ENCODE measurements at regions not wholly inside any gene's neighbourhood (a gene's known extent, or its start where the extent isn't known, plus 50 kb on each side); places are given as distances from the start of the nearest gene placed in this dataset.

GRCh38 chr1:173414136-173414535 is 63.0 kb upstream of the PRDX6 start:
- ATAC-seq = peak; percentile 37
- H3K9me3 Mint-ChIP-seq = no peaks in the 10 kb centered on the region
- Histone ChIP-seq H3K9me3 (ENCODE audit: control insufficient read depth in 2 of 3, low read length in 3 of 3) (no peaks in the 10 kb centered on the region), H3K4me3 (ENCODE audit: low read length) (no peak overlapping the region), H3K4me1 (ENCODE audit: control insufficient read depth in 2 of 2, insufficient read depth in 2 of 2, low read length in 2 of 2) (peaks cover 0 to 8% of the 10 kb centered on the region in 2 donors), H3K36me3 (ENCODE audit: control insufficient read depth in 2 of 3, insufficient read depth in 3 of 3, low read length in 3 of 3) (peaks cover 0 to 15% (median 0%) of the 10 kb centered on the region in 3 experiments), H3K27me3 (ENCODE audit: control insufficient read depth in 2 of 2, insufficient read depth in 2 of 2, low read length in 2 of 2) (no peaks in the 10 kb centered on the region), H3K27ac (ENCODE audit: low read depth, low read length) (no peak overlapping the region)
- ChIA-PET CTCF (no interaction called here), POLR2A (no interaction called here)
- peaks cover 0 to 20% (median 18%) of the 10 kb centered on the region in 7 donors for H3K4me1 Mint-ChIP-seq
- H3K27me3 Mint-ChIP-seq = peaks cover 0 to 2% (median 0%) of the 10 kb centered on the region in 5 donors
- no peak overlapping the region for H3K27ac Mint-ChIP-seq
- H3K36me3 Mint-ChIP-seq = peaks cover 0 to 34% (median 8%) of the 10 kb centered on the region in 5 donors
- H3K4me3 Mint-ChIP-seq = no peak overlapping the region
- no peak for DNase-seq
- intact Hi-C loops (cut with micrococcal nuclease) = no loop called here

GRCh38 chr1:173414539-173415226 is 62.5 kb upstream of the PRDX6 start:
- no peak for DNase-seq
- ATAC-seq = no peak
- intact Hi-C loops (cut with micrococcal nuclease) = no loop called here
- Histone ChIP-seq H3K27me3 (ENCODE audit: control insufficient read depth in 2 of 2, insufficient read depth in 2 of 2, low read length in 2 of 2) (no peaks in the 10 kb centered on the region), H3K4me1 (ENCODE audit: control insufficient read depth in 2 of 2, insufficient read depth in 2 of 2, low read length in 2 of 2) (peaks cover 0 to 4% of the 10 kb centered on the region in 2 donors), H3K36me3 (ENCODE audit: control insufficient read depth in 2 of 3, insufficient read depth in 3 of 3, low read length in 3 of 3) (peaks cover 0 to 15% (median 0%) of the 10 kb centered on the region in 3 experiments), H3K27ac (ENCODE audit: low read depth, low read length) (no peak overlapping the region), H3K4me3 (ENCODE audit: low read length) (no peak overlapping the region), H3K9me3 (ENCODE audit: control insufficient read depth in 2 of 3, low read length in 3 of 3) (no peaks in the 10 kb centered on the region)
- Mint-ChIP-seq H3K27ac (peak overlapping the region in 3 of 9 donors; percentile 6 to 32 (median 32)), H3K4me1 (peaks cover 0 to 17% (median 14%) of the 10 kb centered on the region in 7 donors), H3K9me3 (no peaks in the 10 kb centered on the region), H3K27me3 (peaks cover 0 to 2% (median 0%) of the 10 kb centered on the region in 5 donors), H3K36me3 (peaks cover 0 to 34% (median 8%) of the 10 kb centered on the region in 5 donors), H3K4me3 (no peak overlapping the region)
- ChIA-PET POLR2A (no interaction called here), CTCF (no interaction called here)

- Histone ChIP-seq H3K4me3 (ENCODE audit: low read length) (no peak overlapping the region), H3K9me3 (ENCODE audit: control insufficient read depth in 2 of 3, low read length in 3 of 3) (no peaks in the 10 kb centered on the region), H3K36me3 (ENCODE audit: control insufficient read depth in 2 of 3, insufficient read depth in 3 of 3, low read length in 3 of 3) (peaks cover 0 to 15% (median 0%) of the 10 kb centered on the region in 3 experiments), H3K27ac (ENCODE audit: low read depth, low read length) (no peak overlapping the region), H3K27me3 (ENCODE audit: control insufficient read depth in 2 of 2, insufficient read depth in 2 of 2, low read length in 2 of 2) (no peaks in the 10 kb centered on the region), H3K4me1 (ENCODE audit: control insufficient read depth in 2 of 2, insufficient read depth in 2 of 2, low read length in 2 of 2) (no peaks in the 10 kb centered on the region)
- no peaks in the 10 kb centered on the region for H3K9me3 Mint-ChIP-seq
- H3K36me3 Mint-ChIP-seq = peaks cover 0 to 31% (median 8%) of the 10 kb centered on the region in 5 donors
- peaks cover 7 to 16% (median 11%) of the 10 kb centered on the region in 7 donors for H3K4me1 Mint-ChIP-seq
- H3K27ac Mint-ChIP-seq = peak overlapping the region in 1 of 9 donors; percentile 4
- POLR2A ChIA-PET = no interaction called here
- ATAC-seq (no peak), DNase-seq (no peak)
- H3K4me3 Mint-ChIP-seq = no peak overlapping the region
- H3K27me3 Mint-ChIP-seq = peaks cover 0 to 2% (median 0%) of the 10 kb centered on the region in 5 donors
- intact Hi-C loops (cut with micrococcal nuclease) = no loop called here
- CTCF ChIA-PET = interaction anchor here (0.5 kb wide), 1 partner anchor 535 kb away, joined by 3 read pairs; no protein-coding TSS in a partner anchor
Observed at GRCh38 chr1:173415490-173415889, 61.6 kb upstream of the PRDX6 start.

GRCh38 chr1:173415905-173416450 is 61.2 kb upstream of the PRDX6 start:
- Mint-ChIP-seq H3K27me3 (peaks cover 0 to 2% (median 0%) of the 10 kb centered on the region in 5 donors), H3K4me3 (no peak overlapping the region), H3K9me3 (no peaks in the 10 kb centered on the region), H3K36me3 (peaks cover 0 to 27% (median 8%) of the 10 kb centered on the region in 5 donors), H3K4me1 (peaks cover 5 to 11% (median 7%) of the 10 kb centered on the region in 7 donors), H3K27ac (peak overlapping the region in 2 of 9 donors; percentile 3 to 27)
- DNase-seq (no peak), ATAC-seq (no peak)
- ChIA-PET CTCF (interaction anchor here (0.5 kb wide), 1 partner anchor 535 kb away, joined by 3 read pairs; no protein-coding TSS in a partner anchor), POLR2A (no interaction called here)
- no peaks in the 10 kb centered on the region for H3K4me1 ChIP-seq (ENCODE audit: control insufficient read depth in 2 of 2, insufficient read depth in 2 of 2, low read length in 2 of 2)
- no peaks in the 10 kb centered on the region for H3K27me3 ChIP-seq (ENCODE audit: control insufficient read depth in 2 of 2, insufficient read depth in 2 of 2, low read length in 2 of 2)
- H3K9me3 ChIP-seq (ENCODE audit: control insufficient read depth in 2 of 3, low read length in 3 of 3) = no peaks in the 10 kb centered on the region
- no peak overlapping the region for H3K4me3 ChIP-seq (ENCODE audit: low read length)
- peaks cover 0 to 15% (median 0%) of the 10 kb centered on the region in 3 experiments for H3K36me3 ChIP-seq (ENCODE audit: control insufficient read depth in 2 of 3, insufficient read depth in 3 of 3, low read length in 3 of 3)
- intact Hi-C loops (cut with micrococcal nuclease) = no loop called here
- no peak overlapping the region for H3K27ac ChIP-seq (ENCODE audit: low read depth, low read length)

GRCh38 chr1:173417563-173417962 is 59.6 kb upstream of the PRDX6 start:
- intact Hi-C loops (cut with micrococcal nuclease) = no loop called here
- ChIA-PET CTCF (interaction anchor here (0.8 to 1.0 kb wide), 3 partner anchors 12 to 676 kb away, joined by 3 to 5 read pairs (median 4); no protein-coding TSS in a partner anchor), POLR2A (no interaction called here)
- H3K4me3 ChIP-seq (ENCODE audit: low read length) = no peak overlapping the region
- no peak overlapping the region for H3K27ac ChIP-seq (ENCODE audit: low read depth, low read length)
- no peaks in the 10 kb centered on the region for H3K9me3 ChIP-seq (ENCODE audit: control insufficient read depth in 2 of 3, low read length in 3 of 3)
- peaks cover 0 to 2% (median 0%) of the 10 kb centered on the region in 5 donors for H3K27me3 Mint-ChIP-seq
- no peak overlapping the region for H3K4me3 Mint-ChIP-seq
- H3K36me3 Mint-ChIP-seq = peaks cover 0 to 31% (median 8%) of the 10 kb centered on the region in 5 donors
- ATAC-seq (no peak), DNase-seq (no peak)
- no peaks in the 10 kb centered on the region for H3K4me1 ChIP-seq (ENCODE audit: control insufficient read depth in 2 of 2, insufficient read depth in 2 of 2, low read length in 2 of 2)
- H3K36me3 ChIP-seq (ENCODE audit: control insufficient read depth in 2 of 3, insufficient read depth in 3 of 3, low read length in 3 of 3) = peaks cover 0 to 15% (median 0%) of the 10 kb centered on the region in 3 experiments
- peaks cover 5 to 12% (median 7%) of the 10 kb centered on the region in 7 donors for H3K4me1 Mint-ChIP-seq
- H3K9me3 Mint-ChIP-seq = no peaks in the 10 kb centered on the region
- H3K27me3 ChIP-seq (ENCODE audit: control insufficient read depth in 2 of 2, insufficient read depth in 2 of 2, low read length in 2 of 2) = no peaks in the 10 kb centered on the region
- peak overlapping the region in 1 of 9 donors; percentile 32 for H3K27ac Mint-ChIP-seq

- no peak overlapping the region for H3K4me3 ChIP-seq (ENCODE audit: low read length)
- H3K27ac ChIP-seq (ENCODE audit: low read depth, low read length) = no peak overlapping the region
- no peaks in the 10 kb centered on the region for H3K4me1 ChIP-seq (ENCODE audit: control insufficient read depth in 2 of 2, insufficient read depth in 2 of 2, low read length in 2 of 2)
- Mint-ChIP-seq H3K4me1 (peaks cover 5 to 10% (median 7%) of the 10 kb centered on the region in 7 donors), H3K9me3 (no peaks in the 10 kb centered on the region), H3K4me3 (no peak overlapping the region), H3K27ac (peak overlapping the region in 1 of 9 donors; percentile 5), H3K36me3 (peaks cover 0 to 29% (median 8%) of the 10 kb centered on the region in 5 donors), H3K27me3 (no peaks in the 10 kb centered on the region)
- no peaks in the 10 kb centered on the region for H3K27me3 ChIP-seq (ENCODE audit: control insufficient read depth in 2 of 2, insufficient read depth in 2 of 2, low read length in 2 of 2)
- no peaks in the 10 kb centered on the region for H3K9me3 ChIP-seq (ENCODE audit: control insufficient read depth in 2 of 3, low read length in 3 of 3)
- ChIA-PET POLR2A (no interaction called here), CTCF (interaction anchor here (0.8 to 1.0 kb wide), 2 partner anchors 12 to 673 kb away, joined by 4 to 5 read pairs; no protein-coding TSS in a partner anchor)
- peaks cover 0 to 15% (median 0%) of the 10 kb centered on the region in 3 experiments for H3K36me3 ChIP-seq (ENCODE audit: control insufficient read depth in 2 of 3, insufficient read depth in 3 of 3, low read length in 3 of 3)
- ATAC-seq (no peak), DNase-seq (no peak)
- intact Hi-C loops (cut with micrococcal nuclease) = no loop called here
Observed at GRCh38 chr1:173418107-173418985, 58.8 kb upstream of the PRDX6 start.
